Loucy (cell line): ENCODE measurements at regions not wholly inside any gene's neighbourhood (a gene's known extent, or its start where the extent isn't known, plus 50 kb on each side); places are given as distances from the start of the nearest gene placed in this dataset.

Source experiments
- H2AFZ ChIP-seq: fragments of 200-600 bp; sonication (generic); 2 replicates; pipeline ENCODE4 v1.6.0; 2016; ENCODE audit warnings: antibody characterized with exemption, mild to moderate bottlenecking, low read length, moderate library complexity
- H3F3A ChIP-seq: fragments of 200-600 bp; 2 replicates; pipeline ENCODE4 v1.6.0; 2016; ENCODE audit warnings: antibody characterized with exemption, low read depth, mild to moderate bottlenecking
- H3K27me3 ChIP-seq: fragments of 200-600 bp; sonication (generic); 2 replicates; pipeline ENCODE4 v1.6.1; 2014; ENCODE audit warnings: low read length, mild to moderate bottlenecking; ENCODE audit not compliant: insufficient read depth, poor library complexity, severe bottlenecking
- H3K36me3 ChIP-seq: fragments of 200-600 bp; sonication (generic); 2 replicates; pipeline ENCODE4 v1.6.1; 2016; ENCODE audit warnings: low read length; ENCODE audit not compliant: insufficient read depth
- H3K4me1 ChIP-seq: fragments of 200-600 bp; sonication (generic); 2 replicates; pipeline ENCODE4 v1.5.1; 2014; ENCODE audit warnings: low read length, mild to moderate bottlenecking; ENCODE audit not compliant: insufficient read depth, poor library complexity, severe bottlenecking
- H3K4me2 ChIP-seq: fragments of 200-600 bp; sonication (generic); 2 replicates; pipeline ENCODE4 v1.6.0; 2014; ENCODE audit warnings: antibody characterized with exemption, low read length, low read depth, mild to moderate bottlenecking; ENCODE audit not compliant: poor library complexity, severe bottlenecking
- H3K4me3 ChIP-seq: fragments of 200-600 bp; sonication (generic); 2 replicates; pipeline ENCODE4 v1.5.1; 2014; ENCODE audit warnings: low read length, mild to moderate bottlenecking, mixed read lengths; ENCODE audit not compliant: poor library complexity, severe bottlenecking
- H3K79me2 ChIP-seq: fragments of 200-600 bp; sonication (generic); 2 replicates; pipeline ENCODE4 v1.6.1; 2014; ENCODE audit warnings: low read length; ENCODE audit not compliant: insufficient read depth
- H3K9ac ChIP-seq: fragments of 200-600 bp; sonication (generic); 2 replicates; pipeline ENCODE4 v1.6.0; 2014; ENCODE audit warnings: mild to moderate bottlenecking, low read depth, low read length, moderate library complexity; ENCODE audit not compliant: poor library complexity, severe bottlenecking
- H3K9me2 ChIP-seq: fragments of 200-600 bp; sonication (generic); replicated peaks from 2 replicates; pipeline ENCODE4 v1.6.1; 2016; ENCODE audit warnings: low read depth, low read length, mixed read lengths
- H3K9me3 ChIP-seq: fragments of 200-600 bp; sonication (generic); 2 replicates; pipeline ENCODE4 v1.6.1; 2014; ENCODE audit warnings: mild to moderate bottlenecking, antibody characterized with exemption, low read length, low read depth; ENCODE audit not compliant: insufficient read depth
- H4K20me1 ChIP-seq: fragments of 200-600 bp; sonication (generic); 2 replicates; pipeline ENCODE4 v1.6.0; 2014; ENCODE audit warnings: antibody characterized with exemption, low read length, mild to moderate bottlenecking; ENCODE audit not compliant: insufficient read depth, poor library complexity, severe bottlenecking
- EZH2phosphoT487 ChIP-seq: fragments of 200-600 bp; IDR thresholded peaks from 2 replicates; pipeline ENCODE4 v1.6.1; 2018; ENCODE audit warnings: antibody characterized with exemption, mild to moderate bottlenecking, moderate library complexity, borderline replicate concordance
- TF ChIP-seq, protein P1 (sequence below): fragments of 200-600 bp; sonication (generic); conservative IDR thresholded peaks from 2 replicates; pipeline ENCODE4 v1.5.1; 2014; ENCODE audit warnings: mild to moderate bottlenecking, antibody characterized with exemption, low read length

DNA sequence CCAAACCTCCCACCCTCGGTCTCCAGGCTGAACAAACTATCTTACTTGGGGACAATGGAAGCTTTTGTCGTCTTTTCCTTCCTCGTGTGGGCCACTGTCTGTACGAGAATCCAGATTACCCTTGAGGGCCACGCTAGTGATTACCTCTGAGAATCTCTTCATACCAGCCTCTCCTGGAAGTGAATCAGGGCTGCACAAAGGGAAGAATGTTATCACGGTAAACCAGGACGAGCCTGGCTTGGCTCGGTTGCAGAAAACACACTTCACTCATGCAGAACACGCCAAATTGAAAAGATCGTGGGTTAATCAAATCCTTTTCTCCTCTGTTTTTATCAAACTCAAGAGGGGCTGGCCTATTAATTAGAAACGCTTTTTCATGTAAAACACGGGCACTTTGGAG lies 51.6 kb upstream of the MYL2 start:
- peak overlapping the region; percentile 35 for H3K4me2 ChIP-seq
- H3K4me3 ChIP-seq = no peak overlapping the region
- no peak overlapping the region for H3K9ac ChIP-seq
- H3K9me2 ChIP-seq = no peaks in the 10 kb centered on the region
- no peaks in the 10 kb centered on the region for H3K27me3 ChIP-seq
- no peaks in the 10 kb centered on the region for H4K20me1 ChIP-seq
- no peaks in the 10 kb centered on the region for H3K79me2 ChIP-seq
- H3K4me1 ChIP-seq = peaks cover 8% of the 10 kb centered on the region
- no peaks in the 10 kb centered on the region for H3F3A ChIP-seq
- H3K9me3 ChIP-seq = no peaks in the 10 kb centered on the region
- TF ChIP-seq, protein P1, sequence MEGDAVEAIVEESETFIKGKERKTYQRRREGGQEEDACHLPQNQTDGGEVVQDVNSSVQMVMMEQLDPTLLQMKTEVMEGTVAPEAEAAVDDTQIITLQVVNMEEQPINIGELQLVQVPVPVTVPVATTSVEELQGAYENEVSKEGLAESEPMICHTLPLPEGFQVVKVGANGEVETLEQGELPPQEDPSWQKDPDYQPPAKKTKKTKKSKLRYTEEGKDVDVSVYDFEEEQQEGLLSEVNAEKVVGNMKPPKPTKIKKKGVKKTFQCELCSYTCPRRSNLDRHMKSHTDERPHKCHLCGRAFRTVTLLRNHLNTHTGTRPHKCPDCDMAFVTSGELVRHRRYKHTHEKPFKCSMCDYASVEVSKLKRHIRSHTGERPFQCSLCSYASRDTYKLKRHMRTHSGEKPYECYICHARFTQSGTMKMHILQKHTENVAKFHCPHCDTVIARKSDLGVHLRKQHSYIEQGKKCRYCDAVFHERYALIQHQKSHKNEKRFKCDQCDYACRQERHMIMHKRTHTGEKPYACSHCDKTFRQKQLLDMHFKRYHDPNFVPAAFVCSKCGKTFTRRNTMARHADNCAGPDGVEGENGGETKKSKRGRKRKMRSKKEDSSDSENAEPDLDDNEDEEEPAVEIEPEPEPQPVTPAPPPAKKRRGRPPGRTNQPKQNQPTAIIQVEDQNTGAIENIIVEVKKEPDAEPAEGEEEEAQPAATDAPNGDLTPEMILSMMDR = no peak
- no peak for TF ChIP-seq EZH2phosphoT487
- no peaks in the 10 kb centered on the region for H3K36me3 ChIP-seq
- no peak overlapping the region for H2AFZ ChIP-seq

DNA sequence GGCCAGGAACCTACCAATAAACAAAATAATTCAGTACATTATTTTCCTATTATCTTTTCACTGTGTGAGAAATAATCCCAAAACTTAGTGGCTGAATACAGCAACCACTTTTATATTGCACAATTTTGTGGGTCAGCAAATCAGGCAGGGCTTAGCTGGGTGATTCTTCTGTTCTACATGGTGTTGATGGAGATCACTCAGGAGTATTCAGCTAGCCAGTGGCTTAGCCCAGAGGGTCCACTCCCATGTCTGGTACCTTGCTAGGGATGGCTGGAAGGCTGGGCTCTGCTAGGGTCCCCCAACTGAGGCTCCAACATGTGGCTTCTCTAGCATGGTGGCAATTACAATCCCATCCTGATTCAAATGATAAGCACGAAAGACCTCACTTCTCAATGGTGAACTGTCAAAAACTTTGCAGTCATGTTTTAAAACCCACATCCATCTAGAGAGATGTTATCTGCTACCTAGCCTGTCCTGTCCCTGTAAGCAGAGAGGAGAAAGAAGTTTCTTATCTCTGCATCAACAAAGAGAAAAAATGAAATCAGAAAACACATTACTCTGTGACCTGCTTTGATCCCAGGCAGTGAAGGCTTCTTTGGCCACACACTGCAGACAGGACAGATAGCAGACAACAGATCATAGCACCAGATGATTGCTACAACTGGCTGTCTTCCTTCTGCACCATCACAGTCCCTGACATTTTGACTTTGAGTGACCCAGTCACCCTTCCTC lies 51.0 kb upstream of the MYL2 start:
- H3K9me2 ChIP-seq = no peaks in the 10 kb centered on the region
- no peaks in the 10 kb centered on the region for H3F3A ChIP-seq
- no peak overlapping the region for H3K4me3 ChIP-seq
- H3K36me3 ChIP-seq = no peaks in the 10 kb centered on the region
- no peaks in the 10 kb centered on the region for H3K9me3 ChIP-seq
- peak overlapping the region; percentile 35 for H3K4me2 ChIP-seq
- no peak overlapping the region for H2AFZ ChIP-seq
- no peak overlapping the region for H3K9ac ChIP-seq
- no peak for TF ChIP-seq EZH2phosphoT487
- TF ChIP-seq, protein P1 = no peak
- no peaks in the 10 kb centered on the region for H3K27me3 ChIP-seq
- H3K4me1 ChIP-seq = peaks cover 8% of the 10 kb centered on the region
- no peaks in the 10 kb centered on the region for H4K20me1 ChIP-seq
- no peaks in the 10 kb centered on the region for H3K79me2 ChIP-seq
